ENCODE measurements at regions not wholly inside any gene's neighbourhood (a gene's known extent, or its start where the extent isn't known, plus 50 kb on each side); places are given as distances from the start of the nearest gene placed in this dataset.

- TF ChIP-seq POLR2AphosphoS5 (IDR thresholded peaks at IDR 0.05; ENCODE audit: borderline replicate concordance, low read depth, low read length) (no peak), EZH2 (IDR thresholded peaks at IDR 0.05) (no peak), FOXP2 (optimal IDR thresholded peaks at IDR 0.05; ENCODE audit: control extremely low read depth, extremely low read length, insufficient read depth) (no peak)
Observed at GRCh38 chr3:27544372-27544865, 60.2 kb upstream of the SLC4A7 start.

All from SK-N-MC (cell line).